ENCODE measurements at regions not wholly inside any gene's neighbourhood (a gene's known extent, or its start where the extent isn't known, plus 50 kb on each side); places are given as distances from the start of the nearest gene placed in this dataset.

- ChIA-PET POLR2A (no interaction called here), CTCF (no interaction called here)
- TF ChIP-seq SP1 (IDR thresholded peaks at IDR 0.05) = no peak
- no peak for TF ChIP-seq HDGF (IDR thresholded peaks at IDR 0.05; ENCODE audit: borderline replicate concordance)
- no peak for TF ChIP-seq CTBP1 (IDR thresholded peaks at IDR 0.05; ENCODE audit: borderline replicate concordance)
- TF ChIP-seq TARDBP (IDR thresholded peaks at IDR 0.05) = no peak
- no peak for TF ChIP-seq ELF4 (IDR thresholded peaks at IDR 0.05)
- no peak for TF ChIP-seq FOXK2 (IDR thresholded peaks at IDR 0.05)
- TF ChIP-seq SUZ12 (IDR thresholded peaks at IDR 0.05) = no peak
- no peak for TF ChIP-seq L3MBTL2 (conservative IDR thresholded peaks at IDR 0.05)
- no peak for TF ChIP-seq LEF1 (IDR thresholded peaks at IDR 0.05; ENCODE audit: borderline replicate concordance)
- no peak for TF ChIP-seq PKNOX1 (IDR thresholded peaks at IDR 0.05)
- no peak for TF ChIP-seq BHLHE40 (IDR thresholded peaks at IDR 0.05; ENCODE audit: borderline replicate concordance)
- TF ChIP-seq ZNF384 (IDR thresholded peaks at IDR 0.05) = no peak
- TF ChIP-seq FOXA1 (IDR thresholded peaks at IDR 0.05) = no peak
- TF ChIP-seq FOXM1 (IDR thresholded peaks at IDR 0.05; ENCODE audit: borderline replicate concordance) = no peak
- no peak for TF ChIP-seq ARNT (IDR thresholded peaks at IDR 0.05)
- no peak for TF ChIP-seq NFRKB (IDR thresholded peaks at IDR 0.05)
- DNase-seq (ENCODE audit: extremely low spot score) = no peak
Measured at GRCh38 chr12:4068981-4069669, 195.9 kb upstream of the PARP11 start.

GRCh38 chr12:4064008-4064407 lies 190.8 kb upstream of the PARP11 start:
- no peak for DNase-seq (ENCODE audit: extremely low spot score)
- no peak for TF ChIP-seq TARDBP (IDR thresholded peaks at IDR 0.05)
- TF ChIP-seq HDGF (IDR thresholded peaks at IDR 0.05; ENCODE audit: borderline replicate concordance) = no peak
- TF ChIP-seq FOXM1 (IDR thresholded peaks at IDR 0.05; ENCODE audit: borderline replicate concordance) = no peak
- TF ChIP-seq SP1 (IDR thresholded peaks at IDR 0.05) = no peak
- POLR2A ChIA-PET = no interaction called here
- CTCF ChIA-PET = no interaction called here

- DNase-seq (ENCODE audit: extremely low spot score) = no peak
- TF ChIP-seq NFRKB (IDR thresholded peaks at IDR 0.05) (no peak), CTBP1 (IDR thresholded peaks at IDR 0.05; ENCODE audit: borderline replicate concordance) (no peak), FOXM1 (IDR thresholded peaks at IDR 0.05; ENCODE audit: borderline replicate concordance) (no peak), PKNOX1 (IDR thresholded peaks at IDR 0.05) (no peak), FOXK2 (IDR thresholded peaks at IDR 0.05) (no peak), ZNF384 (IDR thresholded peaks at IDR 0.05) (no peak), HDGF (IDR thresholded peaks at IDR 0.05; ENCODE audit: borderline replicate concordance) (no peak), BHLHE40 (IDR thresholded peaks at IDR 0.05; ENCODE audit: borderline replicate concordance) (no peak), LEF1 (IDR thresholded peaks at IDR 0.05; ENCODE audit: borderline replicate concordance) (no peak), L3MBTL2 (conservative IDR thresholded peaks at IDR 0.05) (no peak), TARDBP (IDR thresholded peaks at IDR 0.05) (no peak), ELF4 (IDR thresholded peaks at IDR 0.05) (no peak), FOXA1 (IDR thresholded peaks at IDR 0.05) (no peak)
- CTCF ChIA-PET = no interaction called here
- POLR2A ChIA-PET = no interaction called here
Measured at GRCh38 chr12:4059898-4060568, 186.8 kb upstream of the PARP11 start.

- CTCF ChIA-PET = interaction anchor here (0.7 kb wide), 1 partner anchor 19 kb away, joined by 3 read pairs; no protein-coding TSS in a partner anchor
- DNase-seq (ENCODE audit: extremely low spot score) = no peak
- POLR2A ChIA-PET = no interaction called here
- TF ChIP-seq LEF1 (IDR thresholded peaks at IDR 0.05; ENCODE audit: borderline replicate concordance) (no peak), PKNOX1 (IDR thresholded peaks at IDR 0.05) (no peak), TARDBP (IDR thresholded peaks at IDR 0.05) (no peak), BHLHE40 (IDR thresholded peaks at IDR 0.05; ENCODE audit: borderline replicate concordance) (no peak), NFRKB (IDR thresholded peaks at IDR 0.05) (no peak), FOXK2 (IDR thresholded peaks at IDR 0.05) (no peak), CTBP1 (IDR thresholded peaks at IDR 0.05; ENCODE audit: borderline replicate concordance) (no peak), ELF4 (IDR thresholded peaks at IDR 0.05) (no peak), ZNF384 (IDR thresholded peaks at IDR 0.05) (no peak), SUZ12 (IDR thresholded peaks at IDR 0.05) (no peak)
Measured at GRCh38 chr12:4056910-4057845, 184.0 kb upstream of the PARP11 start.

- no peak for DNase-seq (ENCODE audit: extremely low spot score)
- ChIA-PET CTCF (no interaction called here), POLR2A (interaction anchor here (0.7 kb wide), 1 partner anchor 266 kb away, joined by 3 read pairs; no protein-coding TSS in a partner anchor)
- TF ChIP-seq SP1 (IDR thresholded peaks at IDR 0.05) = no peak
Measured at GRCh38 chr12:4054630-4055029, 181.4 kb upstream of the PARP11 start.

- TF ChIP-seq PKNOX1 (IDR thresholded peaks at IDR 0.05) (no peak), SP1 (IDR thresholded peaks at IDR 0.05) (no peak), FOXA1 (IDR thresholded peaks at IDR 0.05) (no peak), ELF4 (IDR thresholded peaks at IDR 0.05) (no peak), LEF1 (IDR thresholded peaks at IDR 0.05; ENCODE audit: borderline replicate concordance) (no peak), FOXM1 (IDR thresholded peaks at IDR 0.05; ENCODE audit: borderline replicate concordance) (no peak), ARNT (IDR thresholded peaks at IDR 0.05) (no peak), SUZ12 (IDR thresholded peaks at IDR 0.05) (no peak), FOXK2 (IDR thresholded peaks at IDR 0.05) (no peak), HDGF (IDR thresholded peaks at IDR 0.05; ENCODE audit: borderline replicate concordance) (no peak), ZNF384 (IDR thresholded peaks at IDR 0.05) (no peak), NFRKB (IDR thresholded peaks at IDR 0.05) (no peak)
- ChIA-PET CTCF (interaction anchor here (1.0 kb wide), 1 partner anchor 224 kb away, joined by 3 read pairs; no protein-coding TSS in a partner anchor), POLR2A (no interaction called here)
- no peak for DNase-seq (ENCODE audit: extremely low spot score)
Measured at GRCh38 chr12:4052691-4053090, 179.5 kb upstream of the PARP11 start.

Data from HEK293T (cell line).